Prostate gland (tissue), 1 donor: ENCODE measurements at regions not wholly inside any gene's neighbourhood (a gene's known extent, or its start where the extent isn't known, plus 50 kb on each side); places are given as distances from the start of the nearest gene placed in this dataset.

Source experiments
- POLR2A ChIP-seq: fragments of 450-650 bp; IDR thresholded peaks from one replicate; pipeline ENCODE4 v1.6.1; 2016; ENCODE audit warnings: antibody characterized with exemption, mild to moderate bottlenecking
- POLR2AphosphoS5 ChIP-seq: sonication (generic); formaldehyde crosslinking; IDR thresholded peaks from one replicate; pipeline ENCODE4 v1.6.1; 2017; ENCODE audit warnings: antibody characterized with exemption

- TF ChIP-seq POLR2A (no peak), POLR2AphosphoS5 (no peak)
These were observed 1120.7 kb upstream of the ALCAM start for GRCh38 chr3:104245981-104246380.
